ENCODE measurements at regions not wholly inside any gene's neighbourhood (a gene's known extent, or its start where the extent isn't known, plus 50 kb on each side); places are given as distances from the start of the nearest gene placed in this dataset.

DNA sequence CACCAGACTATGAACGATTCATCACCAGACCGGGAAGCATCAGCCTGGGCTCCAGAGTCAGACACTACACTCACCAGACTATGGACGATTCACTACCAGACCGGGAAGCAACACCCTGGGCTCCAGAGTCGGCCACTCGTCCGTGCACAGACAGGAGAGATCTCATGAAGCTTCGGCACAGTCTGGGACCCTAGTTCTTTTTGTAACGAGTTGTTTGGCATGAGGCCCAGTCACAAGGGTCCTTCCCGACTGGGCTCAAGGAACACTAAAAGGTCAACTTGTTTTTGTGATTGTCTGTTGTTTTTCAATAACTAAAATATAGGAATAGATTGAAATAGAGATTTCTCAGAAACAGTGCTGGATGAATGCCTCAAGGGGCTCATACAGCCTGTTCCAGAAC is 1141.6 kb upstream of the MIR17HG start:
- TF ChIP-seq, protein P1, sequence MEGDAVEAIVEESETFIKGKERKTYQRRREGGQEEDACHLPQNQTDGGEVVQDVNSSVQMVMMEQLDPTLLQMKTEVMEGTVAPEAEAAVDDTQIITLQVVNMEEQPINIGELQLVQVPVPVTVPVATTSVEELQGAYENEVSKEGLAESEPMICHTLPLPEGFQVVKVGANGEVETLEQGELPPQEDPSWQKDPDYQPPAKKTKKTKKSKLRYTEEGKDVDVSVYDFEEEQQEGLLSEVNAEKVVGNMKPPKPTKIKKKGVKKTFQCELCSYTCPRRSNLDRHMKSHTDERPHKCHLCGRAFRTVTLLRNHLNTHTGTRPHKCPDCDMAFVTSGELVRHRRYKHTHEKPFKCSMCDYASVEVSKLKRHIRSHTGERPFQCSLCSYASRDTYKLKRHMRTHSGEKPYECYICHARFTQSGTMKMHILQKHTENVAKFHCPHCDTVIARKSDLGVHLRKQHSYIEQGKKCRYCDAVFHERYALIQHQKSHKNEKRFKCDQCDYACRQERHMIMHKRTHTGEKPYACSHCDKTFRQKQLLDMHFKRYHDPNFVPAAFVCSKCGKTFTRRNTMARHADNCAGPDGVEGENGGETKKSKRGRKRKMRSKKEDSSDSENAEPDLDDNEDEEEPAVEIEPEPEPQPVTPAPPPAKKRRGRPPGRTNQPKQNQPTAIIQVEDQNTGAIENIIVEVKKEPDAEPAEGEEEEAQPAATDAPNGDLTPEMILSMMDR (IDR thresholded peaks at IDR 0.05; ENCODE audit: low read length, missing control alignments), result no peak
- DNase-seq (ENCODE audit: low read depth), result no peak
- no peak overlapping the region for H3K4me3 ChIP-seq (replicated peaks; ENCODE audit: low read depth, low read length)

DNA sequence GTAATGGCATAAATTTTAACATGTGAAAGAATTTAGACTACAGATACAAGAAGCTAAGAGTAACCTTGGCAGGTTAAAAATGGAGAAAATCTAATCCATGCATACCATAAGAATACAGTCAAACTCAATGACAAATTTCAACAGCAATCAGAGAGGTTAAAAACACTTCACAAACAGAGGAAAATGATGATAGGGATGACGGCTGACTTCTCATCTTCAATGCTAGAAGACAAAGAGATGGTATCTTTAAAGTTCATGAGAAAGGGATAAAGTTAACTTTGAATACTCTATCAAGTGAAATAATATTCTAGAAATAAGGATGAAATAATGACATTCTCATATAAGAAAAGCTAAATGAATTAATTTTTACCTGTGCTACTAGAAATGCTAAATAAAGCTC is 1130.2 kb upstream of the MIR17HG start:
- no peak for DNase-seq (ENCODE audit: low read depth)
- H3K4me3 ChIP-seq (replicated peaks; ENCODE audit: low read depth, low read length), result no peak overlapping the region
- TF ChIP-seq, protein P1 (IDR thresholded peaks at IDR 0.05; ENCODE audit: low read length, missing control alignments), result no peak

- DNase-seq (ENCODE audit: low read depth), result no peak
- TF ChIP-seq, protein P1 (IDR thresholded peaks at IDR 0.05; ENCODE audit: low read length, missing control alignments), result no peak
- H3K4me3 ChIP-seq (replicated peaks; ENCODE audit: low read depth, low read length), result no peak overlapping the region
These were observed 1124.7 kb upstream of the MIR17HG start for GRCh38 chr13:90222758-90223157.

DNA sequence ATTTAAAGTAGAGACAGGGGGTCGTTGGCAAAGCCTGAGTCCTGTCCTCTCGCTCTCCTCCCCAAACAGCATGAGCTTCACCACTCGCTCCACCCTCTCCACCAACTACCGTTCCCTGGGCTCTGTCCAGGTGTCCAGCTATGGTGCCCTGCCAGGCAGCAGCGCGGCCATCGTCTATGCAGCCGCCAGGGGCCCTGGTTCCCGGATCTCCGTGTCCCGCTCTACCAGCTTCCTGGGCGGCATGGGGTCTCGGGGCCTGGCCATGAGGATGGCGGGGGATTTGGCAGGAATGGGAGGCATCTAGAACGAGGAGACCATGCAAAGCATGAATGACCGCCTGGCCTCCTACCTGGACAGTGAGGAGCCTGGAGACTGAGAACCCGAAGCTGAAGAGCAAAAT is 1117.2 kb upstream of the MIR17HG start:
- H3K4me3 ChIP-seq (replicated peaks; ENCODE audit: low read depth, low read length), result no peak overlapping the region
- TF ChIP-seq, protein P1 (IDR thresholded peaks at IDR 0.05; ENCODE audit: low read length, missing control alignments), result no peak
- DNase-seq (ENCODE audit: low read depth), result no peak

DNA sequence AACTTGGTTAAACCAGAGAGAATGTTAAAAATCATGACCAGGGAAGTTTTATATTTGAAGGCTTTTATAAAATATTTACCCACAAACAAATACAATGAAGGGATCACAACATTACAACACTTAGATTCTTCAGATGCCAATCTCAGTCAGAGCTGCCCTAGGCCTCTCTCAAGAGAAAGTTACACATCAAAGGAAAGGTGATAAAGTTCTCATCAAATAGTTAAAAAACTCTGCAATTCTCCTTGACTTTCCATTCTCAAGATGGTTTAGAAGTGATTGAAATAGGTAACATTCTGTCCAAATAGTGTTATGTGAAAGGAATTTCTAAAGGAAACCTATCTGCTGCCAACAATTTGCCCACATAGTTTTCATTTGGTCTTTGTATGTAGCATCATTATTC is 1115.2 kb upstream of the MIR17HG start:
- H3K4me3 ChIP-seq (replicated peaks; ENCODE audit: low read depth, low read length), result no peak overlapping the region
- no peak for DNase-seq (ENCODE audit: low read depth)
- TF ChIP-seq, protein P1 (IDR thresholded peaks at IDR 0.05; ENCODE audit: low read length, missing control alignments), result no peak

- DNase-seq (ENCODE audit: low read depth), result no peak
- TF ChIP-seq, protein P1 (IDR thresholded peaks at IDR 0.05; ENCODE audit: low read length, missing control alignments), result no peak
- H3K4me3 ChIP-seq (replicated peaks; ENCODE audit: low read depth, low read length), result no peak overlapping the region
These were observed 1113.4 kb upstream of the MIR17HG start for GRCh38 chr13:90233933-90234672.

GRCh38 chr13:90237852-90238251 is 1109.6 kb upstream of the MIR17HG start:
- TF ChIP-seq, protein P1 (IDR thresholded peaks at IDR 0.05; ENCODE audit: low read length, missing control alignments), result no peak
- no peak for DNase-seq (ENCODE audit: low read depth)
- no peak overlapping the region for H3K4me3 ChIP-seq (replicated peaks; ENCODE audit: low read depth, low read length)
